ENCODE measurements at regions not wholly inside any gene's neighbourhood (a gene's known extent, or its start where the extent isn't known, plus 50 kb on each side); places are given as distances from the start of the nearest gene placed in this dataset.

- no peak for DNase-seq (ENCODE audit: low read depth in 3 of 3, low spot score in 2 of 3)
These were observed 255.2 kb downstream of the RAD51AP2 start for GRCh38 chr2:17262854-17263569.

GRCh38 chr2:17259613-17260012 lies 258.6 kb downstream of the RAD51AP2 start:
- no peak for DNase-seq (ENCODE audit: low read depth in 3 of 3, low spot score in 2 of 3)

GRCh38 chr2:17258861-17259260 lies 259.4 kb downstream of the RAD51AP2 start:
- no peak for DNase-seq (ENCODE audit: low read depth in 3 of 3, low spot score in 2 of 3)

GRCh38 chr2:17257189-17257909 lies 260.9 kb downstream of the RAD51AP2 start:
- no peak for DNase-seq (ENCODE audit: low read depth in 3 of 3, low spot score in 2 of 3)

- DNase-seq (ENCODE audit: low read depth in 3 of 3, low spot score in 2 of 3) = no peak
These were observed 263.2 kb downstream of the RAD51AP2 start for GRCh38 chr2:17255071-17255470.

- no peak for DNase-seq (ENCODE audit: low read depth in 3 of 3, low spot score in 2 of 3)
These were observed 263.8 kb downstream of the RAD51AP2 start for GRCh38 chr2:17254421-17254820.

- no peak for DNase-seq (ENCODE audit: low read depth in 3 of 3, low spot score in 2 of 3)
These were observed 266.0 kb downstream of the RAD51AP2 start for GRCh38 chr2:17252258-17252657.

- no peak for DNase-seq (ENCODE audit: low read depth in 3 of 3, low spot score in 2 of 3)
These were observed 267.1 kb downstream of the RAD51AP2 start for GRCh38 chr2:17251171-17251570.

- DNase-seq (ENCODE audit: low read depth in 3 of 3, low spot score in 2 of 3) = no peak
These were observed 269.0 kb downstream of the RAD51AP2 start for GRCh38 chr2:17249249-17249648.

GRCh38 chr2:17245906-17246305 lies 272.3 kb downstream of the RAD51AP2 start:
- DNase-seq (ENCODE audit: low read depth in 3 of 3, low spot score in 2 of 3) = no peak

GRCh38 chr2:17242813-17243485 lies 275.3 kb downstream of the RAD51AP2 start:
- no peak for DNase-seq (ENCODE audit: low read depth in 3 of 3, low spot score in 2 of 3)

- no peak for DNase-seq (ENCODE audit: low read depth in 3 of 3, low spot score in 2 of 3)
These were observed 278.7 kb downstream of the RAD51AP2 start for GRCh38 chr2:17239550-17239949.

- DNase-seq (ENCODE audit: low read depth in 3 of 3, low spot score in 2 of 3) = no peak
These were observed 283.1 kb downstream of the RAD51AP2 start for GRCh38 chr2:17235167-17235566.

- DNase-seq (ENCODE audit: low read depth in 3 of 3, low spot score in 2 of 3) = no peak
These were observed 285.3 kb downstream of the RAD51AP2 start for GRCh38 chr2:17232776-17233556.

- no peak for DNase-seq (ENCODE audit: low read depth in 3 of 3, low spot score in 2 of 3)
These were observed 286.8 kb downstream of the RAD51AP2 start for GRCh38 chr2:17231394-17231965.

- no peak for DNase-seq (ENCODE audit: low read depth in 3 of 3, low spot score in 2 of 3)
These were observed 288.8 kb downstream of the RAD51AP2 start for GRCh38 chr2:17229414-17229813.

- no peak for DNase-seq (ENCODE audit: low read depth in 3 of 3, low spot score in 2 of 3)
These were observed 289.8 kb downstream of the RAD51AP2 start for GRCh38 chr2:17228461-17228860.

GRCh38 chr2:17227856-17228255 lies 290.4 kb downstream of the RAD51AP2 start:
- DNase-seq (ENCODE audit: low read depth in 3 of 3, low spot score in 2 of 3) = no peak

GRCh38 chr2:17226941-17227490 lies 291.2 kb downstream of the RAD51AP2 start:
- no peak for DNase-seq (ENCODE audit: low read depth in 3 of 3, low spot score in 2 of 3)

- DNase-seq (ENCODE audit: low read depth in 3 of 3, low spot score in 2 of 3) = no peak
These were observed 295.0 kb downstream of the RAD51AP2 start for GRCh38 chr2:17223211-17223610.
